ENCODE measurements at regions not wholly inside any gene's neighbourhood (a gene's known extent, or its start where the extent isn't known, plus 50 kb on each side); places are given as distances from the start of the nearest gene placed in this dataset.

DNA sequence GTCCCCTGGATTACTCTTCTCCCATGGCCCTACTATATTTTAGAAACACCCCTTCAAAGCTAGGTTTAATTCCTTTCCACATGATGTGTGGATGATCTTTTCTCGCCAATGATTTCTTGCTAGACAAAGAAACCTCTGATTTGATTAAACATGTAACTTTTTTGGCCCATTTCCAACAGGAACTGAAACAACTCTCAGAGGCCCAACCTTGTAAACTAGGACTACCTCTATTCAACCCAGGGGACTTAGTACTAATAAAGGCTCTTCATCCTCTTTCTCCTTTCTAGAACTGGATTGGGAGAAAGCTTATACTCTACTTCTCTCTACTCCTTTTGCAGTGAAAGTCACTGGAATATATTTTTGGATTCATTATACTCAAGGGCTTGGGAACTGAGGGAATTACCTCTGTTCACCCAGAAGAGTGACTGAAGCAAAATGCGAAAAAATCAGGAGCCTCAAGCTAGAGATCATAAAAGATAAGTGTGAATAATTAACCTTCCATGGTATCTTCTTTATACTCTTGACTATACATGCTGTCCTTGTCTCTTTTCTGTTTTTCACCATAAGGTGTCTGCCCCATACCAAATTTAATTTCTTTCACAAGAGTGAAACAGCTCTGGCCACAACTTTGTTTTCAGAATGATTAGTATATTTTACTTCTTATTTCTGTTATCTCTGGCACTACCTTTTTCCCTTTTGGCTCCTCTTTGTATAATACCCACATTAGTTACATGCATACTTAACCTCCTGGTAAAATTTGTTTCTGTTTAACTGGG, 977.6 kb downstream of the SLITRK5 start:
- Histone ChIP-seq H2AFZ (replicated peaks) (peak overlapping the region; percentile 65), H3K4me2 (no peak overlapping the region), H3K4me1 (no peaks in the 10 kb centered on the region), H3K4me3 (no peak overlapping the region), H3F3A (ENCODE audit: low read depth) (no peaks in the 10 kb centered on the region), H3K79me2 (ENCODE audit: low read depth) (no peaks in the 10 kb centered on the region), H4K20me1 (ENCODE audit: low read depth) (no peaks in the 10 kb centered on the region), H3K36me3 (no peaks in the 10 kb centered on the region), H3K27me3 (no peaks in the 10 kb centered on the region), H3K9ac (no peak overlapping the region), H3K27ac (no peak overlapping the region), H3K9me3 (ENCODE audit: low read depth) (no peaks in the 10 kb centered on the region)
- peaks cover 2% of the 10 kb centered on the region for H3K27me3 Mint-ChIP-seq (ENCODE audit: insufficient read depth, low read depth)
- no peaks in the 10 kb centered on the region for H3K4me1 Mint-ChIP-seq
- no peak overlapping the region for H3K27ac Mint-ChIP-seq
- no peaks in the 10 kb centered on the region for H3K36me3 Mint-ChIP-seq
- no peak for DNase-seq (ENCODE audit: low spot score)
- TF ChIP-seq EZH2phosphoT487 (IDR thresholded peaks at IDR 0.05) (no peak), EZH2 (IDR thresholded peaks at IDR 0.05) (no peak)
- TF ChIP-seq, protein P1, sequence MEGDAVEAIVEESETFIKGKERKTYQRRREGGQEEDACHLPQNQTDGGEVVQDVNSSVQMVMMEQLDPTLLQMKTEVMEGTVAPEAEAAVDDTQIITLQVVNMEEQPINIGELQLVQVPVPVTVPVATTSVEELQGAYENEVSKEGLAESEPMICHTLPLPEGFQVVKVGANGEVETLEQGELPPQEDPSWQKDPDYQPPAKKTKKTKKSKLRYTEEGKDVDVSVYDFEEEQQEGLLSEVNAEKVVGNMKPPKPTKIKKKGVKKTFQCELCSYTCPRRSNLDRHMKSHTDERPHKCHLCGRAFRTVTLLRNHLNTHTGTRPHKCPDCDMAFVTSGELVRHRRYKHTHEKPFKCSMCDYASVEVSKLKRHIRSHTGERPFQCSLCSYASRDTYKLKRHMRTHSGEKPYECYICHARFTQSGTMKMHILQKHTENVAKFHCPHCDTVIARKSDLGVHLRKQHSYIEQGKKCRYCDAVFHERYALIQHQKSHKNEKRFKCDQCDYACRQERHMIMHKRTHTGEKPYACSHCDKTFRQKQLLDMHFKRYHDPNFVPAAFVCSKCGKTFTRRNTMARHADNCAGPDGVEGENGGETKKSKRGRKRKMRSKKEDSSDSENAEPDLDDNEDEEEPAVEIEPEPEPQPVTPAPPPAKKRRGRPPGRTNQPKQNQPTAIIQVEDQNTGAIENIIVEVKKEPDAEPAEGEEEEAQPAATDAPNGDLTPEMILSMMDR (IDR thresholded peaks at IDR 0.05) = no peak
- H3K4me3 Mint-ChIP-seq = no peak overlapping the region
- no peaks in the 10 kb centered on the region for H3K9me3 Mint-ChIP-seq

DNA sequence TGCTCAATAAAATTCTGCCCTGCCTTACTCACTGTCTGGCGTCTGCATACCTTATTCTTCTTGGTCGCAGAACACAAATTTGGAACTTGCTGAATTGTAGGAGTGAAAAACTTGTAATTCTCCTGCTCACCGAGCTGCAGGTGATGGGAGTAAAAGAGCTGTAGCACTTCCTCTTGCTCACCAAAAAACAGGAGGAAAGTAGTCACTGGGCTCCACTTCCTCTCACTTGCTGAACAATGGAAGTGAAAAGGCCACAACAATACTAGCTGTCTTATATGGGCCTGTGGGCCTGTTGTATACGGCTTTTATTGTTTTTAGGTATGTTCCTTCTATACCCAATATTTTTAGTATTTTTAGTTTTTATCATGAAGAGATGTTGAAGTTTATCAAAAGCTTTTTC, 978.7 kb downstream of the SLITRK5 start:
- Histone ChIP-seq H3K79me2 (ENCODE audit: low read depth) (no peaks in the 10 kb centered on the region), H3K27ac (no peak overlapping the region), H4K20me1 (ENCODE audit: low read depth) (no peaks in the 10 kb centered on the region), H2AFZ (replicated peaks) (peak overlapping the region; percentile 65), H3K9ac (no peak overlapping the region), H3K4me2 (no peak overlapping the region), H3F3A (ENCODE audit: low read depth) (no peaks in the 10 kb centered on the region), H3K4me3 (no peak overlapping the region), H3K27me3 (no peaks in the 10 kb centered on the region), H3K4me1 (no peaks in the 10 kb centered on the region), H3K9me3 (ENCODE audit: low read depth) (no peaks in the 10 kb centered on the region), H3K36me3 (no peaks in the 10 kb centered on the region)
- no peak for TF ChIP-seq EZH2phosphoT487 (IDR thresholded peaks at IDR 0.05)
- TF ChIP-seq, protein P1 (IDR thresholded peaks at IDR 0.05) = no peak
- TF ChIP-seq EZH2 (IDR thresholded peaks at IDR 0.05) = no peak
- Mint-ChIP-seq H3K4me1 (no peaks in the 10 kb centered on the region), H3K27ac (no peak overlapping the region), H3K4me3 (no peak overlapping the region), H3K36me3 (no peaks in the 10 kb centered on the region), H3K9me3 (no peaks in the 10 kb centered on the region), H3K27me3 (ENCODE audit: insufficient read depth, low read depth) (peaks cover 2% of the 10 kb centered on the region)
- DNase-seq (ENCODE audit: low spot score) = no peak

DNA sequence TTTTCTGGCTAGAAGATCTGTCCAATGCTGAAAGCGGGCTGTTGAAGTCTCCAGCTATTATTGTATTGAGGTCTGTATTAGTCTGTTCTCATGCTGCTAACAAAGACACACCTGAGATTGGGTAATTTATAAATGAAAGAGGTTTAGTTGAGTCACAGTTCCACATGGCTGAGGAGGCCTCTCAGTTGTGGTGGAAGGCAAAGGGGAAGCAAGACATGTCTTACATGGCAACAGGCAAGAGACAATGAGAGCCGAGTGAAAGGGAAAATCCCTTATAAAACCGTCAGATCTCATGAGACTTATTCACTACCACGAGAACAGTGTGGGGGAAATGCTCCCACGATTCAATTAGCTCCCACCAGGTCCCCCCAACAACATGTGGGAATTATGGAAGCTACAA, 980.4 kb downstream of the SLITRK5 start:
- Histone ChIP-seq H3K4me1 (no peaks in the 10 kb centered on the region), H3K4me3 (no peak overlapping the region), H3K79me2 (ENCODE audit: low read depth) (no peaks in the 10 kb centered on the region), H3K36me3 (no peaks in the 10 kb centered on the region), H3K9me3 (ENCODE audit: low read depth) (no peaks in the 10 kb centered on the region), H3F3A (ENCODE audit: low read depth) (no peaks in the 10 kb centered on the region), H4K20me1 (ENCODE audit: low read depth) (no peaks in the 10 kb centered on the region), H3K9ac (no peak overlapping the region), H3K27ac (no peak overlapping the region), H3K4me2 (no peak overlapping the region), H2AFZ (replicated peaks) (no peak overlapping the region), H3K27me3 (no peaks in the 10 kb centered on the region)
- Mint-ChIP-seq H3K4me3 (no peak overlapping the region), H3K27me3 (ENCODE audit: insufficient read depth, low read depth) (peaks cover 2% of the 10 kb centered on the region), H3K9me3 (no peaks in the 10 kb centered on the region), H3K27ac (no peak overlapping the region), H3K36me3 (no peaks in the 10 kb centered on the region), H3K4me1 (no peaks in the 10 kb centered on the region)
- TF ChIP-seq EZH2 (IDR thresholded peaks at IDR 0.05) (no peak), EZH2phosphoT487 (IDR thresholded peaks at IDR 0.05) (no peak)
- TF ChIP-seq, protein P1 (IDR thresholded peaks at IDR 0.05) = no peak
- DNase-seq (ENCODE audit: low spot score) = no peak

Measured in neural progenitor cell (in vitro differentiated cells).